ENCODE measurements at regions not wholly inside any gene's neighbourhood (a gene's known extent, or its start where the extent isn't known, plus 50 kb on each side); places are given as distances from the start of the nearest gene placed in this dataset.

DNA sequence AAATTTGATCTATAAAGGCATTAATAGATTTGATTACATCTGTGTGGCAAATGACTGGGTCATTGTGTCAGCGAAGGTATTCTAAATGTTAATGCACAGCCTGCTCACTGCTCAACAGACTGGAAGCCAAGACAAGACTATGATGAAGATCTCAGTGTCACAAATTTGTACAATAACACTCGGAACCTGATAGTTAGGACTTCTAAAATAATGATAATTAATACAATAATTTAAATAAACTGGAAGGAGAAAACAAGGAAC is 217.4 kb downstream of the CENPC start:
- peaks cover 4% of the 10 kb centered on the region; the same call in 1 of the 2 replicates for H3K27me3 ChIP-seq (ENCODE audit: control insufficient read depth, low read length)
- H3K4me1 ChIP-seq (ENCODE audit: control insufficient read depth, low read length) = no peaks in the 10 kb centered on the region
- no peaks in the 10 kb centered on the region for H3K36me3 ChIP-seq (ENCODE audit: control insufficient read depth, low read length)
- H3K27ac ChIP-seq (ENCODE audit: low read depth, low read length) = no peak overlapping the region
- no peaks in the 10 kb centered on the region for H3F3A ChIP-seq (ENCODE audit: control insufficient read depth, insufficient read depth)
- TF ChIP-seq EZH2phosphoT487 (IDR thresholded peaks at IDR 0.05; ENCODE audit: borderline replicate concordance, low read length) = no peak
- no peak for TF ChIP-seq CTCF (IDR thresholded peaks at IDR 0.05; ENCODE audit: low read depth, low read length, poor library complexity, severe bottlenecking)
- no peak overlapping the region for H3K4me3 ChIP-seq (ENCODE audit: low read length)
- no peak overlapping the region for H3K4me2 ChIP-seq (ENCODE audit: low read length)
- no peaks in the 10 kb centered on the region for H4K20me1 ChIP-seq (ENCODE audit: control insufficient read depth, insufficient read depth, low read depth, low read length)
- no peaks in the 10 kb centered on the region for H3K9me2 ChIP-seq (replicated peaks; ENCODE audit: control insufficient read depth, low read length)
- H3K79me2 ChIP-seq (ENCODE audit: control insufficient read depth, low read length) = no peaks in the 10 kb centered on the region
- no peaks in the 10 kb centered on the region for H3K9me3 ChIP-seq (ENCODE audit: control insufficient read depth, insufficient read depth, low read length)

DNA sequence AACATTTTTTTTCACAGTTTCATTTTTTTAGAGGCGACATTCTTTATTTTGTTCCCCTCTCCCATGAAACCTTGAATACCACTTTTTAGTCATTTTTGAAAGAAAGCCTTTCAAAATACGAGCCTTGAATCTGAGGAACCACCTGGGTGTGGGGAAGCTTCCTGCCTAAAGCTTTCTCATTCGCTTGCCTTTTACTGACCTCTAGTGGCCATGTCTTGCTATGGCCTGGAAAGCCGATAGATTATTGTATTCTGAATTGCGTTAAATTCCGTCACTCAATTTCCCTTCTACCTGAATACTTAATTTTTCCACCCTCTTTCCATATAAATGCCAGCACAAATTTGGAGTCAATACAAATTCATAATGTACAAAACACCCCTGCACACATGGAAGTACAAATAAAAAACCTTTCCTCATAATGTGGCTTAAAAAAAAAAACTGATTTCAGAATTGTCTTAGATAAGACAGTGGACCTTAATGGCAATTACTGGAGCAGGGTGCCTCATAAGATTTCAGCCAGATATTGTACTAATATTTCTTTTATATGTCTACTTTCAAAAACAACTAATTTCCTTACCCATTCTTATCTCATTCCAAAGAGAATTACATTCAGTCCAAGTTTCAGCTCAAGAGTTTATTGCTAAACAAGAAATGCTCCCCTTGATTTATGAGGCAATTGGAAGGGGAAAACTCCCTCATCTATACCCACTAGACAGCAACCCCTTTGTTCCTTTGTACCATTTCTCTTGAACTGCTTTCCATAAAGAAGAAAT is 217.9 kb downstream of the CENPC start:
- no peak overlapping the region for H3K4me3 ChIP-seq (ENCODE audit: low read length)

DNA sequence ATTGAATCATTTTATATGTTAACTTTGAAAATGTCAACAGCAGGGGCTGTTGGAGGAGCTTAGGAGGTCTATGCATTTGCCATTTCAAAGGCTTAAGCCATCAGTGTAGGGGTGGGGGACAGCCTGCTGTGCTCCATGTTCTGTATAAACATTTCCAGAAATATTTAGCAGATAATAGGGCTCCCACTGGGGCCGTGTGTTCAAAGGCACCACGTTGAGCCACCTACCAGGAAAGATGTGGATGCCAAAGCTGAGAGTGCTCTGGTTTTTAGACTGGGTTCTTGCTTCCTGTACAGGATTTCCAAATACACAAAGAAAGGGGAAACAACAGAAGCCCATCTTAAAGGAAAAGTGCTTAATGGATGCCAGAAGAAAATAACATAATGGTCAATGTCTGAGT is 219.5 kb downstream of the CENPC start:
- Histone ChIP-seq H3K27me3 (ENCODE audit: control insufficient read depth, low read length) (no peaks in the 10 kb centered on the region), H3K27ac (ENCODE audit: low read depth, low read length) (no peak overlapping the region), H3K4me3 (ENCODE audit: low read length) (no peak overlapping the region), H4K20me1 (ENCODE audit: control insufficient read depth, insufficient read depth, low read depth, low read length) (no peaks in the 10 kb centered on the region), H3K4me2 (ENCODE audit: low read length) (no peak overlapping the region), H3F3A (ENCODE audit: control insufficient read depth, insufficient read depth) (no peaks in the 10 kb centered on the region), H3K4me1 (ENCODE audit: control insufficient read depth, low read length) (no peaks in the 10 kb centered on the region), H3K9me3 (ENCODE audit: control insufficient read depth, insufficient read depth, low read length) (no peaks in the 10 kb centered on the region), H3K36me3 (ENCODE audit: control insufficient read depth, low read length) (no peaks in the 10 kb centered on the region), H3K9me2 (replicated peaks; ENCODE audit: control insufficient read depth, low read length) (no peaks in the 10 kb centered on the region), H3K79me2 (ENCODE audit: control insufficient read depth, low read length) (no peaks in the 10 kb centered on the region)
- TF ChIP-seq EZH2phosphoT487 (IDR thresholded peaks at IDR 0.05; ENCODE audit: borderline replicate concordance, low read length) (no peak), CTCF (IDR thresholded peaks at IDR 0.05; ENCODE audit: low read depth, low read length, poor library complexity, severe bottlenecking) (no peak)

More for the DNA sequence above, 217.9 kb downstream of the CENPC start:
- H3K27ac ChIP-seq (ENCODE audit: low read depth, low read length) = no peak overlapping the region
- no peaks in the 10 kb centered on the region for H3K9me3 ChIP-seq (ENCODE audit: control insufficient read depth, insufficient read depth, low read length)
- H3K4me2 ChIP-seq (ENCODE audit: low read length) = no peak overlapping the region
- H3F3A ChIP-seq (ENCODE audit: control insufficient read depth, insufficient read depth) = no peaks in the 10 kb centered on the region
- no peaks in the 10 kb centered on the region for H4K20me1 ChIP-seq (ENCODE audit: control insufficient read depth, insufficient read depth, low read depth, low read length)
- TF ChIP-seq EZH2phosphoT487 (IDR thresholded peaks at IDR 0.05; ENCODE audit: borderline replicate concordance, low read length) (no peak), CTCF (IDR thresholded peaks at IDR 0.05; ENCODE audit: low read depth, low read length, poor library complexity, severe bottlenecking) (peak; percentile 84)
- peaks cover 4% of the 10 kb centered on the region; the same call in 1 of the 2 replicates for H3K27me3 ChIP-seq (ENCODE audit: control insufficient read depth, low read length)
- H3K9me2 ChIP-seq (replicated peaks; ENCODE audit: control insufficient read depth, low read length) = no peaks in the 10 kb centered on the region
- no peaks in the 10 kb centered on the region for H3K36me3 ChIP-seq (ENCODE audit: control insufficient read depth, low read length)
- H3K79me2 ChIP-seq (ENCODE audit: control insufficient read depth, low read length) = no peaks in the 10 kb centered on the region
- H3K4me1 ChIP-seq (ENCODE audit: control insufficient read depth, low read length) = no peaks in the 10 kb centered on the region
